H1 (cell line): ENCODE measurements at regions not wholly inside any gene's neighbourhood (a gene's known extent, or its start where the extent isn't known, plus 50 kb on each side); places are given as distances from the start of the nearest gene placed in this dataset.
"Not testable (repeated sequence)": the region's sequence is repeated elsewhere in the genome, so short reads cannot be mapped to it uniquely, and the experiment has no call there.

Experiments used
- CTCF ChIA-PET: fragments of 300-600 bp; sonication (Branson Sonifier 250); formaldehyde crosslinking; loops from one replicate; lab custom pipeline; 2021; ENCODE audit not compliant: partially characterized antibody; lab: Charles Lee
- POLR2A ChIA-PET: fragments of 300-600 bp; sonication (Branson Sonifier 250); formaldehyde crosslinking; loops from one replicate; lab custom pipeline; 2021; ENCODE audit warnings: inconsistent platforms; ENCODE audit not compliant: partially characterized antibody; lab: Charles Lee
- DNase-seq, 2 experiments: peaks; one replicate each; pipeline versions ENCODE4 v3.0.0 to v3.0.0-alpha.2; 2010 to 2022; ENCODE audit warnings: low spot score in 2 of 2, low read depth in 1 of 2, mixed read lengths in 1 of 2
- FAIRE-seq: peaks from 2 replicates; lab custom pipeline; 2011; peaks lifted over from hg19 to GRCh38; lab: Jason Lieb, UNC
- H2AFZ ChIP-seq: 2 replicates; pipeline ENCODE4 v1.8.1; 2012; ENCODE audit warnings: low read length, inconsistent platforms
- H2AK5ac ChIP-seq: 2 replicates; pipeline ENCODE4 v1.6.1; 2013; ENCODE audit warnings: low read depth, low read length
- H2BK120ac ChIP-seq: replicated peaks from 2 replicates; pipeline ENCODE3; 2013; ENCODE audit warnings: low read depth, low read length, inconsistent platforms
- H2BK12ac ChIP-seq: 2 replicates; pipeline ENCODE4 v1.6.1; 2013; ENCODE audit warnings: low read depth, low read length
- H2BK15ac ChIP-seq: 2 replicates; pipeline ENCODE4 v1.6.1; 2013; ENCODE audit warnings: low read length
- H2BK20ac ChIP-seq: 2 replicates; pipeline ENCODE4 v1.6.1; 2013; ENCODE audit warnings: low read length
- H2BK5ac ChIP-seq: 2 replicates; pipeline ENCODE4 v1.6.1; 2013; ENCODE audit warnings: low read depth, low read length
- H3K14ac ChIP-seq: 2 replicates; pipeline ENCODE4 v1.6.1; 2013; ENCODE audit warnings: inconsistent platforms; ENCODE audit not compliant: insufficient read length
- H3K18ac ChIP-seq: 2 replicates; pipeline ENCODE4 v1.6.1; 2013; ENCODE audit warnings: low read length; ENCODE audit errors: extremely low read depth
- H3K23ac ChIP-seq: 2 replicates; pipeline ENCODE4 v1.6.1; 2013; ENCODE audit warnings: inconsistent platforms; ENCODE audit not compliant: insufficient read length
- H3K23me2 ChIP-seq: 2 replicates; pipeline ENCODE4 v1.6.1; 2013; ENCODE audit warnings: low read depth, low read length
- H3K27ac ChIP-seq: 2 replicates; pipeline ENCODE4 v1.6.1; 2011; ENCODE audit warnings: low read depth, low read length, inconsistent platforms
- H3K27me3 ChIP-seq, 4 experiments: replicated peaks in 1 of 4; 1 replicate in 1 of 4; 2 replicates in 3 of 4; pipeline versions ENCODE4 v1.6.1 to v1.8.1; 2011 to 2013; ENCODE audit warnings: low read length in 3 of 4, mild to moderate bottlenecking in 3 of 4, inconsistent platforms in 2 of 4, mixed read lengths in 2 of 4, moderate library complexity in 1 of 4; ENCODE audit not compliant: control insufficient read depth in 3 of 4, insufficient read depth in 3 of 4; ENCODE audit errors: extremely low read depth in 1 of 4
- H3K36me3 ChIP-seq, 4 experiments: 2 replicates each; pipeline versions ENCODE4 v1.6.1 to v1.8.1; 2011 to 2013; ENCODE audit warnings: mild to moderate bottlenecking in 4 of 4, low read length in 3 of 4, moderate library complexity in 2 of 4, control low read depth in 1 of 4, inconsistent platforms in 1 of 4; ENCODE audit not compliant: insufficient read depth in 4 of 4, control insufficient read depth in 2 of 4
- H3K4ac ChIP-seq: replicated peaks from 2 replicates; pipeline ENCODE3; 2013; ENCODE audit warnings: low read length, low read depth, mixed read lengths, inconsistent platforms; ENCODE audit not compliant: insufficient read length
- H3K4me1 ChIP-seq, 4 experiments: replicated peaks in 1 of 4; 1 replicate in 1 of 4; 2 replicates in 3 of 4; pipeline versions ENCODE4 v1.6.1 to v1.8.1; 2011 to 2013; ENCODE audit warnings: low read length in 3 of 4, inconsistent platforms in 2 of 4, mixed read lengths in 1 of 4; ENCODE audit not compliant: insufficient read depth in 4 of 4, control insufficient read depth in 3 of 4
- H3K4me2 ChIP-seq, 2 experiments: 2 replicates each; pipeline versions ENCODE4 v1.6.1 to v1.8.1; 2011 to 2013; ENCODE audit warnings: low read depth in 2 of 2, low read length in 2 of 2, control low read depth in 1 of 2, inconsistent platforms in 1 of 2, mild to moderate bottlenecking in 1 of 2; ENCODE audit not compliant: insufficient read depth in 1 of 2
- H3K4me3 ChIP-seq, 4 experiments: fragments of 200-600, 300-600 bp in 1 of 4; sonication (generic), shearing (Covaris generic), sonication (Bioruptor Twin) in 1 of 4; 2 replicates each; pipeline versions ENCODE4 v1.5.1 to v1.8.1; 2011 to 2016; ENCODE audit warnings: low read length in 4 of 4, low read depth in 3 of 4, control low read depth in 2 of 4, inconsistent platforms in 2 of 4, mild to moderate bottlenecking in 2 of 4, mixed read lengths in 1 of 4, moderate library complexity in 1 of 4; ENCODE audit not compliant: insufficient read depth in 2 of 4; ENCODE audit errors: extremely low read depth in 1 of 4
- H3K56ac ChIP-seq: replicated peaks from 2 replicates; pipeline ENCODE3; 2013; ENCODE audit warnings: low read depth, mild to moderate bottlenecking, mixed read lengths, low read length, inconsistent platforms; ENCODE audit not compliant: insufficient read length
- H3K79me1 ChIP-seq: 2 replicates; pipeline ENCODE4 v1.6.1; 2013; ENCODE audit warnings: low read depth, low read length, control low read depth
- H3K79me2 ChIP-seq, 2 experiments: 2 replicates each; pipeline versions ENCODE4 v1.6.1 to v1.8.1; 2012 to 2013; ENCODE audit warnings: low read length in 2 of 2, mild to moderate bottlenecking in 2 of 2, inconsistent platforms in 1 of 2; ENCODE audit not compliant: insufficient read depth in 2 of 2, control insufficient read depth in 1 of 2
- H3K9ac ChIP-seq, 4 experiments: replicated peaks in 1 of 4; 1 replicate in 1 of 4; 2 replicates in 3 of 4; pipeline versions ENCODE4 v1.6.1 to v1.8.1; 2011 to 2013; ENCODE audit warnings: low read depth in 3 of 4, low read length in 3 of 4, control low read depth in 2 of 4, mild to moderate bottlenecking in 2 of 4, moderate library complexity in 2 of 4, inconsistent platforms in 1 of 4; ENCODE audit errors: extremely low read depth in 1 of 4
- H3K9me3 ChIP-seq, 2 experiments: 2 replicates each; pipeline versions ENCODE4 v1.6.1 to v1.8.1; 2012 to 2013; ENCODE audit warnings: mild to moderate bottlenecking in 2 of 2, moderate library complexity in 2 of 2, control low read depth in 1 of 2, inconsistent platforms in 1 of 2, low read depth in 1 of 2, low read length in 1 of 2, mixed read lengths in 1 of 2; ENCODE audit not compliant: insufficient read depth in 2 of 2
- H4K20me1 ChIP-seq, 2 experiments: replicated peaks in 1 of 2; 2 replicates each; pipeline versions ENCODE3 to v1.8.1; 2011 to 2013; ENCODE audit warnings: inconsistent platforms in 2 of 2, low read length in 2 of 2, mild to moderate bottlenecking in 1 of 2; ENCODE audit not compliant: insufficient read depth in 2 of 2, control insufficient read depth in 1 of 2
- H4K5ac ChIP-seq: 2 replicates; pipeline ENCODE4 v1.6.1; 2013; ENCODE audit warnings: low read length, low read depth, mixed read lengths, inconsistent platforms; ENCODE audit not compliant: insufficient read length
- H4K8ac ChIP-seq: 2 replicates; pipeline ENCODE4 v1.8.0; 2013; ENCODE audit warnings: mild to moderate bottlenecking, moderate library complexity, low read length, inconsistent platforms; ENCODE audit not compliant: insufficient read depth; ENCODE audit errors: extremely low read depth
- H4K91ac ChIP-seq: replicated peaks from 2 replicates; pipeline ENCODE3; 2013; ENCODE audit warnings: low read length, mixed read lengths, inconsistent platforms; ENCODE audit not compliant: insufficient read length

DNA sequence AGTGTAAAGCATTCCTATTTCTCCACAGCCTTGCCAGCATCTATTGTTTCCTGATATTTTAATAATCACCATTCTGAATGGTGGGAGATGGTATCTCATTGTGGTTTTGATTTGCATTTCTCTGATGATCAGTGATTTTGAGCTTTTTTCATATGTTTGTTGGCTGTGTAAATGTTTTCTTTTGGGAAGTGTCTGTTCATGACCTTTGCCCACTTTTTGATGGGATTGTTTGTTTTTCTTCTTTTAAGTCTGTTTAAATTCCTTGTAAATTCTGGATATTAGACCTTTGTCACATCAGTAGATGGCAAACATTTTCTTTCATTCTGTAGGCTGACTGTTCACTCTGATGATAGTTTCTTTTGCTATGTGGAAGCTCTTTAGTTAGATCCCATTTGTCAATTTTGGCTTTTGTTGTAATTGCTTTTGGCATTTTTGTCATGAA lies 461.5 kb upstream of the GCFC2 start:
- H2AFZ ChIP-seq, H3K27me3 ChIP-seq, H3K36me3 ChIP-seq, H3K23ac ChIP-seq, FAIRE-seq, DNase-seq, H3K4ac ChIP-seq, H2AK5ac ChIP-seq, H3K4me2 ChIP-seq, H2BK15ac ChIP-seq, H3K18ac ChIP-seq, H2BK20ac ChIP-seq, H4K20me1 ChIP-seq, H3K23me2 ChIP-seq, POLR2A ChIA-PET, H3K14ac ChIP-seq, H3K9ac ChIP-seq, H3K4me1 ChIP-seq, H3K27ac ChIP-seq, H3K56ac ChIP-seq, H2BK12ac ChIP-seq, H4K5ac ChIP-seq, H4K91ac ChIP-seq, H3K4me3 ChIP-seq, H2BK5ac ChIP-seq, H4K8ac ChIP-seq, H3K79me1 ChIP-seq, H3K79me2 ChIP-seq, H2BK120ac ChIP-seq: not testable (repeated sequence)
- peaks cover 4 to 11% of the 10 kb centered on the region in 2 experiments; a peak in 1 of 4 replicates for H3K9me3 ChIP-seq
- CTCF ChIA-PET: interaction anchor here (1.5 kb wide), 1 partner anchor 10 kb away, joined by 3 read pairs; no protein-coding TSS in a partner anchor
